Stomach (tissue), 8 donors: ENCODE measurements at regions not wholly inside any gene's neighbourhood (a gene's known extent, or its start where the extent isn't known, plus 50 kb on each side); places are given as distances from the start of the nearest gene placed in this dataset.
A peak's percentile ranks its signal among the peaks of the same experiment; 100 is the strongest.
"Not testable (repeated sequence)": the region's sequence is repeated elsewhere in the genome, so short reads cannot be mapped to it uniquely, and the experiment has no call there.

Source experiments
- DNase-seq, 2 donors: peaks; one replicate each; pipeline versions ENCODE4 v3.0.0 to v3.0.0-alpha.2; 2013 to 2019
- H3K27ac ChIP-seq, 5 donors: fragments of 200-600 bp in 4 of 5; sonication (generic) in 4 of 5; one replicate each; pipeline ENCODE4 v1.5.1; 2013 to 2019; ENCODE audit warnings: mild to moderate bottlenecking in 1 of 5, moderate library complexity in 1 of 5
- H3K27me3 ChIP-seq, 3 donors: fragments of 200-600 bp; sonication (generic); one replicate each; pipeline ENCODE4 v1.5.1; 2017 to 2019; ENCODE audit warnings: mixed run types in 1 of 3
- H3K36me3 ChIP-seq, 4 donors: fragments of 200-600 bp; sonication (generic); 1 replicate in 3 of 4; 2 replicates in 1 of 4; pipeline ENCODE4 v1.5.1; 2016 to 2019
- H3K4me1 ChIP-seq, 4 donors: fragments of 200-600 bp; sonication (generic); one replicate each; pipeline ENCODE4 v1.5.1; 2016 to 2019
- H3K4me3 ChIP-seq, 4 donors: fragments of 200-600 bp; sonication (generic) in 3 of 4; one replicate each; pipeline ENCODE4 v1.5.1; 2016 to 2019; ENCODE audit warnings: mild to moderate bottlenecking in 1 of 4
- H3K9me3 ChIP-seq, 4 donors: fragments of 200-600 bp; sonication (generic); one replicate each; pipeline ENCODE4 v1.5.1; 2016 to 2019
- CTCF ChIP-seq, 7 experiments: fragments of 450-650 bp in 4 of 7; fragments of 200-600 bp in 3 of 7; sonication (generic) in 3 of 7; IDR thresholded peaks; one replicate each; pipeline ENCODE4 v1.5.1; 2016 to 2019; ENCODE audit warnings: antibody characterized with exemption in 7 of 7, control low read depth in 2 of 7, mild to moderate bottlenecking in 1 of 7
- EP300 ChIP-seq: sonication (generic); formaldehyde crosslinking; IDR thresholded peaks from one replicate; pipeline ENCODE4 v1.6.1; 2017; ENCODE audit warnings: antibody characterized with exemption
- POLR2A ChIP-seq, 4 donors: fragments of 450-650 bp; IDR thresholded peaks; one replicate each; pipeline ENCODE4 v1.6.1; 2016; ENCODE audit warnings: antibody characterized with exemption in 4 of 4, control low read depth in 2 of 4, mild to moderate bottlenecking in 1 of 4, moderate library complexity in 1 of 4
- POLR2AphosphoS5 ChIP-seq, 3 donors: sonication (generic); formaldehyde crosslinking; IDR thresholded peaks; one replicate each; pipeline ENCODE4 v1.6.1; 2016; ENCODE audit warnings: antibody characterized with exemption in 3 of 3
- WGBS, 5 donors: extraction: QIAGEN DNeasy Blood & Tissue Kit in 3 of 5; methylation state at CpG; one replicate each; pipeline versions ENCODE4 v1.1.5 to v1.1.7; 2013 to 2018; 5-methylcytosine and 5-hydroxymethylcytosine counted together
- intact Hi-C: fragments of 100-400 bp; cut with DNase I; formaldehyde crosslinking; loops from one replicate; pipeline ENCODE4 v1.15.1; 2023; ENCODE audit warnings: low total_unique reads
- donor health status: healthy with polysubstance abuse.
- donor health status: Bipolar disorder and iron deficiency.
- donor health status: healthy.

GRCh38 chr13:68908879-68909278, 1198.7 kb upstream of the ATXN8OS start:
- no peak overlapping the region for H3K27ac ChIP-seq
- 78 to 89% (median 82%) methylated on average over 2 of the region's 2 CpGs for WGBS, 5 donors
- H3K4me1 ChIP-seq: no peaks in the 10 kb centered on the region
- H3K36me3 ChIP-seq: no peaks in the 10 kb centered on the region
- peaks cover 0 to 29% (median 25%) of the 10 kb centered on the region in 4 donors for H3K9me3 ChIP-seq
- no peaks in the 10 kb centered on the region for H3K27me3 ChIP-seq
- H3K4me3 ChIP-seq: no peak overlapping the region
- intact Hi-C loops: no loop called here
- no peak for DNase-seq
- no peak for TF ChIP-seq EP300
- no peak for TF ChIP-seq CTCF (IDR thresholded peaks at IDR 0.05)
- TF ChIP-seq POLR2A (IDR thresholded peaks at IDR 0.05): no peak
- TF ChIP-seq POLR2AphosphoS5 (IDR thresholded peaks at IDR 0.05): no peak

GRCh38 chr13:68905186-68905585, 1202.4 kb upstream of the ATXN8OS start:
- 74 to 100% (median 78%) methylated on average over 1 of the region's 1 CpG for WGBS, 5 donors
- H3K27ac ChIP-seq: no peak overlapping the region
- no peak for DNase-seq
- no peak for TF ChIP-seq EP300
- TF ChIP-seq CTCF (IDR thresholded peaks at IDR 0.05): no peak
- TF ChIP-seq POLR2A (IDR thresholded peaks at IDR 0.05): no peak
- no peak for TF ChIP-seq POLR2AphosphoS5 (IDR thresholded peaks at IDR 0.05)
- no peaks in the 10 kb centered on the region for H3K27me3 ChIP-seq
- H3K4me1 ChIP-seq: no peaks in the 10 kb centered on the region
- no peaks in the 10 kb centered on the region for H3K36me3 ChIP-seq
- H3K9me3 ChIP-seq: peaks cover 0 to 19% (median 18%) of the 10 kb centered on the region in 4 donors
- intact Hi-C loops: no loop called here
- no peak overlapping the region for H3K4me3 ChIP-seq

- no peaks in the 10 kb centered on the region for H3K36me3 ChIP-seq
- peaks cover 0 to 6% (median 0%) of the 10 kb centered on the region in 4 donors for H3K9me3 ChIP-seq
- H3K27me3 ChIP-seq: no peaks in the 10 kb centered on the region
- DNase-seq: peak in 1 of 2 donors; percentile 2
- H3K27ac ChIP-seq: no peak overlapping the region
- H3K4me1 ChIP-seq: no peaks in the 10 kb centered on the region
- intact Hi-C loops: no loop called here
- TF ChIP-seq POLR2A (IDR thresholded peaks at IDR 0.05) (no peak), CTCF (IDR thresholded peaks at IDR 0.05) (no peak), POLR2AphosphoS5 (IDR thresholded peaks at IDR 0.05) (no peak), EP300 (no peak)
- no peak overlapping the region for H3K4me3 ChIP-seq
Measured at GRCh38 chr13:68897331-68897928, 1210.2 kb upstream of the ATXN8OS start.

- no peak overlapping the region for H3K27ac ChIP-seq
- H3K9me3 ChIP-seq: peaks cover 0 to 6% (median 0%) of the 10 kb centered on the region in 4 donors
- 85 to 100% (median 96%) methylated on average over 1 of the region's 1 CpG for WGBS, 5 donors
- H3K4me1 ChIP-seq: no peaks in the 10 kb centered on the region
- no peak for TF ChIP-seq EP300
- TF ChIP-seq POLR2A (IDR thresholded peaks at IDR 0.05): no peak
- intact Hi-C loops: no loop called here
- no peak overlapping the region for H3K4me3 ChIP-seq
- no peaks in the 10 kb centered on the region for H3K36me3 ChIP-seq
- no peak for DNase-seq
- H3K27me3 ChIP-seq: no peaks in the 10 kb centered on the region
Measured at GRCh38 chr13:68895696-68896095, 1211.9 kb upstream of the ATXN8OS start.

GRCh38 chr13:68893721-68894120, 1213.9 kb upstream of the ATXN8OS start:
- 48 to 60% (median 50%) methylated on average over 2 of the region's 2 CpGs for WGBS, 5 donors
- H3K4me3 ChIP-seq, H3K4me1 ChIP-seq, H3K9me3 ChIP-seq, DNase-seq, H3K36me3 ChIP-seq, intact Hi-C loops, H3K27ac ChIP-seq, H3K27me3 ChIP-seq: not testable (repeated sequence)

- H3K27me3 ChIP-seq, intact Hi-C loops, H3K4me1 ChIP-seq, H3K9me3 ChIP-seq, H3K4me3 ChIP-seq, DNase-seq, H3K27ac ChIP-seq, H3K36me3 ChIP-seq: not testable (repeated sequence)
- 26 to 48% (median 34%) methylated on average over 3 of the region's 3 CpGs for WGBS, 5 donors
Measured at GRCh38 chr13:68892596-68892995, 1215.0 kb upstream of the ATXN8OS start.

- DNase-seq, H3K9me3 ChIP-seq, H3K27me3 ChIP-seq, H3K4me1 ChIP-seq, H3K27ac ChIP-seq, H3K36me3 ChIP-seq, intact Hi-C loops, H3K4me3 ChIP-seq: not testable (repeated sequence)
- WGBS, 5 donors: 79 to 89% (median 88%) methylated on average over 7 of the region's 7 CpGs
Measured at GRCh38 chr13:68890101-68890500, 1217.5 kb upstream of the ATXN8OS start.
